ENCODE measurements at regions not wholly inside any gene's neighbourhood (a gene's known extent, or its start where the extent isn't known, plus 50 kb on each side); places are given as distances from the start of the nearest gene placed in this dataset.

DNA sequence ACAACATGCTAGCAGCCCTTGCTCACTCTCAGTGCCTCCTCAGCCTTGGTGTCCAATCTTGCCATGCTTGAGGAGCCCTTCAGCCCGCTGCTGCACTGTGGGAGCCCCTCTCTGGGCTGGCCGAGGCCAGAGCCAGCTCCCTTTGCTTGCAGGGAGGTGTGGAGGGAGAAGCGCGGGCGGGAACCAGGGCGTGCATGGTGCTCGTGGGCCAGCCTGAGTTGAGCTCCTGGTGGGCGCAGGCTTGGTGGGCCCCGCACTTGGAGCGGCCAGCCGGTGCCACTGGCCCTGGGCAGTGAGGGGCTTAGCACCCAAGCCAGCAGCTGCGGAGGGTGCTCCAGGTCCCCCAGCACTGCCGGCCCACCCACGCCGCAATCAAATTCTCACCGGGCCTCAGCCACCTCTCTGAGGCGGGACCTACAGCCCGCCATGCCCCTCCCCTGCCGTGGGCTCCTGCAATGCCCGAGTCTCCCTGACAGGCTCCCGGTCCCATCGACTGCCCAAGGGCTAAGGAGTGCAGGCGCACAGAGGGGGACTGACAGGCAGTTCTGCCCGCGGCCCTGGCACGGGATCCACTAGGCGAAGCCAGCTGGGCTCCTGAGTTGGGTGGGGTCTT, 333.5 kb downstream of the KCNN2 start:
- no peak overlapping the region for H3K4me3 ChIP-seq (ENCODE audit: low read length)
- no peak for DNase-seq (ENCODE audit: low read depth)
- TF ChIP-seq CTCF (IDR thresholded peaks at IDR 0.05; ENCODE audit: insufficient read depth, low read depth, low read length, missing control alignments): no peak

- TF ChIP-seq CTCF (IDR thresholded peaks at IDR 0.05; ENCODE audit: insufficient read depth, low read depth, low read length, missing control alignments): no peak
- DNase-seq (ENCODE audit: low read depth): no peak
Observed at GRCh38 chr5:114686356-114686755, 324.5 kb downstream of the KCNN2 start.

DNA sequence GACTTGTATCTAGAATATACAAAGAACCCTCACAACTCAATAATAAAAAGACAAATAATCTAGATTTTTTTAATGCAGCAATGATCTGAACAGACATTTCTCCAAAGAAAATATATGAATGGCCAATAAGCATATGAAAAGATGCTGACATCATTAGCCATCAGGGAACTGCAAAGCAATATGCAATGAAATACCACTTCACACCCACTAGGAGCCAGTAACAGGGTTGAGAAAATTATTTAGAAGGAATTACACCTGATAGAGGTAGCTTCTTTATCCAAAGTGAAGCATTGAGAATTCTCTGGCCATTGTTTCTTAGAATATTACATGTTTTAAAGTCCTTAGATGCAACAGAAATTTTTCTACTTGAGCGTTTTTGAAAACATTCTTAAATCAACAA, 316.9 kb downstream of the KCNN2 start:
- DNase-seq (ENCODE audit: low read depth): no peak
- no peak overlapping the region for H3K4me3 ChIP-seq (ENCODE audit: low read length)
- TF ChIP-seq CTCF (IDR thresholded peaks at IDR 0.05; ENCODE audit: insufficient read depth, low read depth, low read length, missing control alignments): no peak

More at GRCh38 chr5:114686356-114686755, 324.5 kb downstream of the KCNN2 start:
- no peak overlapping the region for H3K4me3 ChIP-seq (ENCODE audit: low read length)

DNA sequence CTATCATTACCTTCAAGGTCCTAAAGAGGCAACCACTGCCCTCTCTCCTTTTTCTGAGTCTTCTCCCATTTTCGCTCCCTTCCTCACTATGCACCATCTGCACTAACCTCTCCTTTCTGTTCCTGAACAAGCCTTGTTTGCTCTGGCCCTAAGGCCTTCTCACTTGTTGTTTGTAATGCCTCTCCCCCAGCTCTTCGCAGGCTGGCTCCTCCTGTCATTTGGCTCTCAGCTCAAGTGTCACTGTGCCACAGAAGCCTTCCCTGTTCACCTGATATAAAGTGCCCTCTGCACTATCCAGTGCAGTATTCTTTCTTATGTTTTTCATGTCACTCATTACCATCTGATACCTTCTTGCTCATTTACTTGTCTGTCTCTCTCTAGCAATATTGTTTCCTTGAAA, 303.7 kb downstream of the KCNN2 start:
- H3K4me3 ChIP-seq (ENCODE audit: low read length): no peak overlapping the region
- no peak for TF ChIP-seq CTCF (IDR thresholded peaks at IDR 0.05; ENCODE audit: insufficient read depth, low read depth, low read length, missing control alignments)
- no peak for DNase-seq (ENCODE audit: low read depth)

- no peak for TF ChIP-seq CTCF (IDR thresholded peaks at IDR 0.05; ENCODE audit: insufficient read depth, low read depth, low read length, missing control alignments)
- no peak overlapping the region for H3K4me3 ChIP-seq (ENCODE audit: low read length)
- no peak for DNase-seq (ENCODE audit: low read depth)
Observed at GRCh38 chr5:114660791-114661190, 298.9 kb downstream of the KCNN2 start.

- H3K4me3 ChIP-seq (ENCODE audit: low read length): no peak overlapping the region
- no peak for DNase-seq (ENCODE audit: low read depth)
- TF ChIP-seq CTCF (IDR thresholded peaks at IDR 0.05; ENCODE audit: insufficient read depth, low read depth, low read length, missing control alignments): no peak
Observed at GRCh38 chr5:114658194-114658593, 296.3 kb downstream of the KCNN2 start.

All from epithelial cell of esophagus (primary cell).